HG03103 (cell line): ENCODE measurements at regions not wholly inside any gene's neighbourhood (a gene's known extent, or its start where the extent isn't known, plus 50 kb on each side); places are given as distances from the start of the nearest gene placed in this dataset.

Experiments
- ATAC-seq: cut with Tn5 transposase; IDR thresholded peaks from one replicate; pipeline ENCODE4 v1.9.1; 2021; ENCODE audit warnings: low read depth; ENCODE audit not compliant: unreplicated experiment

DNA sequence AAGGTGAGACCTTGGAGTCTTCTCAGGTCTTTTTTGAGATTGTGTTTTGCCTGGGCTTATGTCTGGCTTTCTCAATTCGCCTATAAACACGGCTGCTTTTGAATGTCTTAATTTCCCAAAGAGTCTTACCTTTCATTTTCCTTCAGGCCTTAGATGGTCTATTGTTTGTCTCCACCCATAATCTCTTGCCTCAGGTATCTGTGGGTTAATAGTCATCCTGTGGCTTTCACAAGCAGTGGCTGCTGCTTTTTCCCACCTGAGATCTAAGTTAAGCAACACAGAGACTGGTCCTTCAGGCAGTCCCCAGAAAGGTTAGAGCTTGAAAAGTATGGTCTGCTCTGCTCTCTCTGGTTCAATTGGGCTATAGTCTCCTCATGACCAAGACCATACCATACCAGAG, 275.3 kb downstream of the INSIG2 start:
- no peak for ATAC-seq

DNA sequence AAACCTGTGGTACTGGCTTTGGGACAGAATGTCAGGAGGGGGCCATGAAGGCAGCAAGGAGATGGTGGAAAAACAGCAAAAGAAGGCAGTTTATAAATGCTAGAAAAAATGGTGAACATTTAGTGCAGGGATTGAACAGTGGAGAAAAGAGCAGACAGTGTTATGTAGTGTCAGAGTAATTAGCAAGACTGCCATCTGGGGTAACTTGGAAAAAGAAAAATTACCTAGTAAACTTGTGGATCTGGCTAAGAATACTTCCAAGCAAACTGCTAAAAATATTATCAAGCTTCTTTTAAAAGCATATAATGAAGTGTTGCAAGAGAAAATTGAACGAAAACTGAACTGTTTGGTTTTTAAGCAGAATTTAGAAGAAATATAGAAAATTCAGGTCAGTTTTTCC, 267.8 kb downstream of the INSIG2 start:
- no peak for ATAC-seq

DNA sequence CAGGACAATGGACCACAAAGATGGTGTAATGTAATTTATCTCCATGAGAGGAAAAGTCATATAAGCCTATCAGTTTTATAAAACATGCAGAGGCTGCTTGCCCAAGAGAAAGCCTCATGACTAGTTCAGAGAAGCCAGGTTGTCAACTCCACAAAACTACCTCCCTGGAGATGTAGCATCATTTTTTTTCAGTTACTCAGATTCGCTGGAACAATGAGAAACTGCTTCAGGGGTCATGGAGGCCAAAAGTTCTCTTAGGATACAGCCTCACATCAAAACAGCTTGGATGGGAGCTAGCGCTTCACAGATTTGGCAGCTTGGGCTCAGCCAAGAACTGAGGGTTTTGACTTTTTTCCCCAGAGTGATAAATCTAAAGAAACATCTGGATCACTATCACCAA, 263.5 kb downstream of the INSIG2 start:
- ATAC-seq: no peak

DNA sequence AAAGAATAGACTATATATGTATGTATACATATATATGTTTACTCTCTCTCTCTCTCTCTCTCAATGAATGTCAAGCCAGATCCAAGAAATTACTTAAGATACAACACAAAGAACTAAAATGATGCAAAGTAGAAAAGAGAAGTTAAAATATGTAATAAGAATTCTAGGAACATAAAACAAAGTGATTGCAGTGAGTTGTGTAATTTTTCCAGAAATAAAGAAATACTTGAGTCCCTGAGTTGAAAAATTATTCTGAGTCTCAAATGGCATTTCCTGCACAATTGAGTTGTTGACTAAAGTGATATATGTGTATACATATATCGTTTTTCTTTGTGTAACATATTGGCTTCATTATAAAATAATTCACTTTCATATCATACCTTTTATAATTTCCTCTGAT, 262.4 kb downstream of the INSIG2 start:
- no peak for ATAC-seq

DNA sequence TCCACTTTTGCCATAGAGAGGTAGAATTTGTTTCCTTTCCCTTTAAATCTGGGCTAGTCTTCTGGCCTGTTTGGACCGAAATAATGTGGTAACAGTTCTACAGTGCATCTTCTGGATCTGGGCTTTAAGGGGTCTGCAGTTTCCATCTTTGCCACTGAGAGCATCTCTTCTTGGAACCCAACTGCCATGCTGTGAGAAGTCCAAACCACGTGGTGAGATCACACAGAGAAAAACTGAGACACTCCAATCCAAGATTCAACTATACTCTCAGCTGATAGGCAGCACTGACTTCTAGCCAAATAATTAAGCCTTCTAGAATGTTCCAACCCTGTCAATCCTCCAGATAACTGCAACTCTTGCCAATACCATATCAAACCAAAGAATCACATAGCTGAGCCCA, 261.1 kb downstream of the INSIG2 start:
- no peak for ATAC-seq

DNA sequence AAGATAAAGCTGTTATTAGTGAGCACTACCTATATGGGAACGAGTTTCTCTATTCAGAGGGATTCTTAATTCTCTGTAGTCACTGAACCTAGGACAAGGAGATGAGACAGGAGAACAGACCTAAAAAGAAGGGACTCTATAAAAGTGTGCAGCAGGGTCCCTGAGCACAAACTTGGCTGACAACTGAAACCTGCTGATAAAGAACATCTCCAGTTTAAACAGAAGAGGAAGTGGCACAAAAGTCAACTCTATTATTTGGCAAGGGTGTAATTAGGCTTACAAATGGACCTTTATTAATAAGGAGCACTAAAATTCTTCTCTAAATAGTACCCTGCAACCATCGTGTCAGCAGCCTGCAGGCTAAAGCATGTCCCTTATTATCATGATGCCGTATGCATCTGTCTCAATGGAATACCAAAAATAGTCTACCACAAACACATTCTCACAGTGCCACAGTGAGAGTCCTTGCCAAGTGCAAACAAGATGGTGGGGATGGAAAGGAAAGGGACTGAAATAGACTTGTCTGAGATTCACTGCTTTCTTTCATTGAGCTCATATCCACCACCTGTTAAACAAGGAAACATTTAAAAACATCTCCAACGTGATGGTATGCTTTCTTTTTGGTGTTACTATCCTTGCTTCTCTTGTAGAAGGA, 260.2 kb downstream of the INSIG2 start:
- ATAC-seq: no peak

DNA sequence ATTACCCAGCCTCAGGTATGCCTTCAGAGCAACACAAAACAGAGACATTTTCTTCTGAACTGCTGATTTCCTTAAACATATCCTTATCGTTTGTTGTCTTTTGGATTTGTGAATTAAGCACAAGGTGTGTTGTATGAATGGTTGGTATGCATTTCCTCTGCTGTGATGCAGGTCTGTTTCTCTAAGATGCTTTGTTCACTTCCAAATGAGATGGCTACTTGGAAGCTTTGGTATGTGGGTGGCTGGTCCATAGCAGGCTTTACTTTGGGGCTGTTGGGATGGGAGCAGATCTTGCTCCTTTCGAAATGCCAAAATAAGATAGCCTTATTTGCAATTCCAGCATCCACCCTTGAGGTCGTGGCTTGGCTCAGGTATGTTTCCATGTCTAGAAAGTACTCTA, 257.2 kb downstream of the INSIG2 start:
- no peak for ATAC-seq

DNA sequence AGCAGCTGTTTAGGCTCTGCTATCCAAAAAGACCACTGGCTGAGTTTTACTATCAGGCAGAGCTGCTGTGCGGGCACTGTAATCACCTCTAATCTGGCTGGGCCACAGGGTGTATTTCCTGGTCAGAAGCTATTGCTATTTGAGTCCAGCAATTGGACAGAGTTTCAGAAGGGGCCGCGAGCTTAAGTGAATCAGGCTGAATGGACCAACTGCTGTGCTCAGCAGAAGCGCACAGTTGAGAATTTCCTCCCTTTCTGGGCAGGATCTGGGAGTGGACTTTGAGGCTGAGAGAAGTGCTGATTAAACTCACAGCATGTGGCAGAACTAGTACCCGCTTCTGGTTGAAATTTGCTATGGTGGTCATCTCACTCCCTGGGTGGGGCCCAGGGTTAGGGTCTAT, 251.8 kb downstream of the INSIG2 start:
- no peak for ATAC-seq

DNA sequence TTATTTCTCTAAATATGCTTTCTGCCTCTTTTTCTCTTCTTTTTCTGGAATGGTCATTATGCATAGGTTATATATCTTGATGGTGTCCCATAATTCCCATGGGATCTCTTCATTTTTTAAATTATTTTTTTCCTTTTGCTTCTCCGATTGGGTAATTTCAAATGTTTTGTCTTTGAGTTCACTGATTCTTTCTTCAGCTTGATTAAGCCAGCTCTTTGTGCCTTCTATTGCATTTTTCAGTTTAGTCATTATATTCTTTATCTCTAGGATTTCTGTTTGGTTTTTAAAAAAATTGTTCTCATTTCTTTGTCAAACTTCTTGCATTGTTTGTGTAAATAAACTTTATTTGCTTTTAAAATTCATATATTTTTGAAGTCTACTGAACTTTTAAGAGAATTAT, 251.1 kb downstream of the INSIG2 start:
- ATAC-seq: no peak

DNA sequence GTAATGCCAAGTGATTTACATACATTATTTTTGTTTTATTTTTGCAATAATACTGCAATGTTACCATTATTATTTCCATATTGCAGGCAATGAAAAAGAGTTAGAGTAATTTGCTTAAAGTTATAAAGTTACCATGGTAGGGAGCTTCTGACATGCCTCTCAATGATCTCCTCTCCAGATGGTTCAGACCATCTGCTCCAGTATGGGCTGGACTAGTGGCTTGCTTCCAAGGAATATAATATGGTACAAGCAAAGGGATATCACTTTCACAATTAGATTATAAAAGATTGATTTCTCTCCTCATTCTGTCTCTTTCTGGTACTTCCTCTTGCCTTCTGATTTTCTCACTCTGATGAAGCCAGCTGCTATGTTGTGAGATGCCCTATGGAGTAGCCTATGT, 245.4 kb downstream of the INSIG2 start:
- ATAC-seq: no peak

DNA sequence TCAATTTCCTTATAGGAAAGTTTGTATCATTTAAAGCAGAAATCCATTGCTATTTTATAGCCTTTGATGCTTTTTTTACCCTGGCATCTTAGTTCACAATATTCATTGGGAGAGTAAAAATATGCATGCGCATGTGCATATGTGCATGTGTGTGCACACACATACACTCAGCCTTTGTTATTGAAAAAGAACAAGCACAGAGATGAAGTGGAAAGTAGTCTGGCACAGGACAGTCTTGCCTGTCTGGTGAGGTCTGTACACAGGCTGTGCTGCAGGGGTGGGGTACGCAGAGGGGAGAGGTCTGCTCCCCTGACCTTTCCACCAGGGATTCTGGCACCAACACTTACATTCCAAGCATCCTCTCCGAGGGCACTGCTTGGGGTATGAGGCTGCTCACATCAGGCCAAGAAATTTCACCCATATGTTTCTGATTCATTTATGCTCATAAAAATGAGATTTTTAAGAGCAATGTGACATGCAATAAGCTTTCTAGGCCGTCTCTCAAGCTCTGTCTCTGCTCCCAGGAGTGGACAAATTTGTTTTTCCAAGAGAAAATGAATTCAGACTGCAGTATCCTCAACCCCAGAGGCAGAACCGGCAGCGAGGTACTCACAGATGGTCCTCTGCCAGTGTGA, 237.2 kb downstream of the INSIG2 start:
- no peak for ATAC-seq

DNA sequence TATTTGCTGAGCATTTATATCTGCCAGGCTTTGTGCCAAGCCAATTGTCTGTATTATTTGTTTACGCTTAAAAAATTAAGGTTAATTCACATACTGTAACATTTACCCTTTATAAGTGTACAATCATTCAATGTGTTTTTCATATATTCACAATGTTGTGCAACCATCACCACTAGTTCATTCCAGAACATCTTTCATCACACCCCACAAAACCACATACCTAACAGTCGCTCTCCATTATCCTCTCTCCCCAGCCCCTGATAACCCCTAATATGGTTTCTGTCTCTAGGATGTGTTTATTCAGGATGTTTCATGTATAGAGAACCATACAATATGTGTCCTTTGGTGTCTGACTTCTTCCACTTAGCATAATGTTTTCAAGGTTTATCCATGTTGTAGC, 234.1 kb downstream of the INSIG2 start:
- no peak for ATAC-seq

DNA sequence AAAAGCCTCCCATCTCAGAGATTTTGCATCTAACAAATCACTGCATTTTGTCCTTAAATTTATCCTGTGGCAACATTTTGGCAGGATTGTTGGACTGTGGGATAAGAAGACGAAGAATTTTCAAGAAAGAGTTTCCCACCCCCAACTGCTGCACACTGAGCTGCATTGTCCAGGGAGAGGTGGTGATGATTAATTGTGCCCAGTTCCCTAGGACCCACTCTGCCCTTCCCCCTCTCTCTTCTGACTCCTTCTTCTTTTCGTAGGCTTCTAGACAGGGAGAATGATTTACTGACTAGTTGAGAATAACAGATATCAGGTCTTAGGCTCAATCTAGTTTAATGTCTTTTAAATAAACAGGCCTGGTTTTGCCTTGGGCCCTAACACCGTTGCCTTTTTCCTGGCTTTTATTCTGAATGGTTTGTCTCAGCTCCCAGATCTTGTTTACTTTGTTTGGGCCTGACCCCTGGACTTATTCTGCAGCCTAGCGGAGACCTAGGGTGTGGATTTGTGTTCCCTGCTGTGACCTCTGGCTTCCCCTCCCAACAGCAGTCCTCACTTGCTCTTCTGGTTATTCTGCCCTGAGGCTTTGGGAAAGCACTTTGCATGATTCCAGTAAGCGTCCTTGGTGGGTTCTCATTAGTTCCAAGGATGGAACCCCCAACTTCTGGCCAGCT, 233.3 kb downstream of the INSIG2 start:
- ATAC-seq: no peak

DNA sequence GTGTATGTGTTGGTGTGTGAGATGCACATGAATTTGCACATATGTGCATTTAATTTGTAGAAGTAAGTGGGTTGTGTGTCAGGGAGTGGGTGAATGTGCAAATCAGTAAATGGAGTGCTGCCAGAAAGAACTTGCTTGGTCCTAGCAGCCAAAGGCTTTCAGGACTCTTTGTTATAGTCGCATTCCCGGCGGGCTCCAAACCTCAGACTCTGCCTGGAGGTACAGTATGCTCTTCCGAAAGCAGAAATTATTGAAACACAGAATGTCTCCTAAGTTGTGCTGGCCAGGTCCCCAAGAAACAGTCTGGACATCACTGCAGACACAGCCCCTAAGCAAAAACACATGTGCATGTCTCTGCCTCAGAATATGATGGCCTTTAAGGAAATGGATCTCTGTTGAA, 232.4 kb downstream of the INSIG2 start:
- no peak for ATAC-seq

DNA sequence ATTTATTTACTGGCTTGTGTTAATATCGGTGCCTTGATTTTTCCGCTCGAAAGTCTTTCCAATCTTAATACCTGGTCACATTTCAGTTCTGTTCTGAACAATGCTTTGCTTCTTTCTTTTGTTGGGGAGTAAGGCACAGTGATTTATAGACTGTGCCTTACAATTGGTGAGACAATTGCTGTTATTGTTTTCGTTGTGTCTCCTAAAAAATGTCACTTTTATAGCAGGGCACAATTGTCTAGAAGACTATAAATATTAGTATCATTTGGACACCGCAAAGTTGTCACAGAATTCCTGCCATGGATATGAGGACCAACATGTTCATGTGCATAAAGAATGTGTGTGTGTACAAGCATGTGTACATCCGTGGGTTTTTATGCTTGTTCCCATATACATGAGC, 231.9 kb downstream of the INSIG2 start:
- no peak for ATAC-seq

DNA sequence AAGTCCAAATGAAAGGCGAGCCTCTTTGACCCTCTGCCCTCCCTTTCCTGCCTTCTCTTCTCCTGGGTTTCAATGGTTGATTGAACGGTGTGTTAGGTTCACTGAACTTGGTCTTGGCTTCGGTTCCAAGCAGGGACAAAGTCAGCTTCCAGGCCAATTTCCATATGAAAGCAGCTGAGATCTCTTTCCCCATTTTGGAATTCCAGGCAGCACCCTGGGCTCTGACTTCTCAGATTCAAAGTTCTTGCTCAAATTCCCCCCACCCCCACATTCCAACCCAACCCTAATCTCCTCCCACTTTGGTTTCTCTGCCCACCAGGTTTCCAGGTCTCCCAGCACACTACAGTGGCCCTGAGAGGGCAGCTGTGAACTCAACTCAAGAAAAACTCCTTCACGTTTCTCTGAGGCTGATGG, 231.0 kb downstream of the INSIG2 start:
- ATAC-seq: no peak

DNA sequence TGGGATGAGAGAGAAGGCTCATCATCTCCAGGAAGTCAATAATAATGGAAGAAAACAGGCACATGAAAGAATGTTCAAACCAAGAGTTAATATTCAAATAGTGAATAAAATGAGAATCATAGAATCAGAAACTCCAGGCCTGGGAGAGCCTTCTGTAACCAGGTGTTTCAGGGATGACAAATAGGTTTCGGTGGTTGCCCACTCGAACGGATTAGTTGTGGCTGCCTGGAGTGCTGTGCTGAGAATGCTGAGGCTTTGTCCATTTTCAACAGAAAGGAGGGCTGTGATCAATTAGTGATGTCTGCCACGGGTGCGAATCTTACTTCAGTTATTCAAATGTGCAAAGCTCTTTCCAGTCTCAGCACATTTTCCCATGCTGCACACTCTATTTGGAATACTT, 227.3 kb downstream of the INSIG2 start:
- ATAC-seq: no peak

DNA sequence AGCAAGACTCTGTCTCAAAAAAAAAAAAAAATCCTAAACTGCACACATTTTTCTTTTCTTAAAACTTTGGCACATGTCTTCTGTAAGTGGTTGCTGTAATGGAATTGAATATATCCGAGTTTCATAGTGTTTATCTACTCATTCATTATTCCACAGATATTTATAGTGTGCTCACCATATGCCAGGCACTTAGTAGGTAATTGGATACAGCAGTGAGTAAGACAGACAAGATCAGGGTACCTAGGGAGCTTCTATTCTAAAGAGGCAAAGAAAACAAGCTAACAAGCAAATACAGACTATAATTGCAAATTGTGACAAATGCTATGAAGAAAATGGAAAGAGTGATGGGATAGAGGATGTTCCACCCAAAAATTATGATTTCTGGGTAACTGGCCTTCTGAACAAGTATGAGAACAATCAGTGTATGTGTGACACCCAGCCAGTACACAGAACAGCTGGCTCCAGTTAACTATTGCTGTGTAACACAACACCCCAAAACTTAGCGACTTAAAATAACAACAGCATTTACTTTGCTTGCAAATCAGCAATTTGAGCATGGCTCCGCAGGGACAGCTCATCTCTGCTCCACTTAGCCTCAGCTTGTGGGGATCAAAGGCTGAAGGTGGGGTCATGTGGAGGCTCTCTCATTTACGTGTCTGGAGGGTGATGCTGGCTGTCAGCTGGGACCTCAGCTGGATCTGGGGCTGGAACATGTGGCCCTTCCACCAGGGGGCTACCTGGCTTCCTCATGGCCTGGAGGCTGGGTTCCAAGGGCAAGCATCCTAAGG, 224.9 kb downstream of the INSIG2 start:
- ATAC-seq: no peak

DNA sequence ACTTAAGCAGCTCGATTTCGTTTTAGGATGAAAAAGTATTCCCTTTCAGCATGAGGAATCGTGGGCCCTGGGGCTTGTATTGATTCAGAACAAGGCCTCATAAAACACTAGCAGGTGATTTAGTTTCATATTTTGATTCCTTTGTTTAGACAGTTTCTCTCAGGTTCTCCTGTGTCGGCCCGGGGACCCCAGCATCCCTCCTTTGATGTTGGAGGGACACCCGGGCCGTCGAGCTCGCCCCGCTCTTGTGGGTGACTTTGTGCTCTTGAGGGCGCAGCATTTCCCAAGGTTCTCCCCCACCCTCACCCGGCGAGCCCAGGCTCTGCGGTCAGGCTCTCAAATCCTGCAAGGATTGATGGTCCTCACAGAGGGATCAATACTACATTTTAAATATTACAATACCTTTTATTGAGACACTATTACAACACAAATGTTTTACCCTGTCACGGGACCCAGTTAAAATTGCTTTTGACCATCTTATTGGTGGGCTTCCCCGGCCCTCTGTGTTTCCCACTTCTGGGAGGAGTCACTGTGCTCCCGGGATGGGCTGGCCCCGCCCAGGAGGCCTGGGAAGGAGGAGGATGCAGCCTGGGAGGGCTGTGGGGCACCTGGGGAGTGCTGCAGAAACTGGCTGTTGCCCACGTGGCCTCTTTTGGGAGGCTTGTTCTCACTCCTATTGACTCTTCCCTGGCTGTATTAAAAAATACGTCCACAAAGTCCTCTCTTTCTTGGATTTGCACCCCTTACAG, 222.6 kb downstream of the INSIG2 start:
- ATAC-seq: no peak

DNA sequence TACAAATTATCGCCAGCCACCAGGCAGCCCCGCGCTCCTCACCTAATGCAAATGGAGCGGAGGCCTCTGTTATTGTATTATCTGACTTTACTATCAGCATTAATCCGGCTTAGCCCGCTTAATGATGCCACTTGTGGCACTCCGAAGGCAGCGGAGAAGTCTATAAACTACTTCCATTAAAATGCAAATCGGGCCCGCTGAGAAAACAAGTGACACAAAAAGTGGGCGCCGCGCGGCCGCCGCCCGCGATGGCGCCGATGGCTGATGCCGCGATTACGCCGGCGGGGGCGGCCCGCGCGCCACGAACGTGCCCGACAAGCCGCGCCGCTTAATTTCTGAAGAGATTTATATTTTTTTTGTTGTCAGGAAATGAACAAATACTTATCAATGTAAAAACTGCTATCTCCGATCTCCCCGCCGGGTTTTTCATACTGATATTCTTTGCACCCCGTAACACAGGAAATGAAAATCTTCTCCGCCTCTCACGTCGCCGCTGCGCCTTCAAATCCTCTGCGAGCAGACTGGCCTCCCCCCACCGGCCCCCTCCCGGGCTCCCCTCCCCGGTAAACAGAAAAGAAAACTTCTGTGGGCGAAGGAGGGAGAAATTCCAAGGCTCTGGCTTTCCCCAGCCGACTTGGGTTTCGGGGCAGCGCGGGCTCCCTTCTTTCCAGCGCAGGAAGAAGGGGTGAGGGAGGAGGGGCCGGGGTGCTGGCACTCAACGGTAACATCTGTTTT, 221.8 kb downstream of the INSIG2 start:
- ATAC-seq: peak; percentile 71
